SK-N-SH (cell line): ENCODE measurements at regions not wholly inside any gene's neighbourhood (a gene's known extent, or its start where the extent isn't known, plus 50 kb on each side); places are given as distances from the start of the nearest gene placed in this dataset.

ENCODE experiments used
- CTCF ChIA-PET: fragments of 300-600, 350-600 bp; formaldehyde crosslinking; extraction: SDS; loops from one replicate; lab custom pipeline; 2021; lab: Yijun Ruan, JAX
- POLR2A ChIA-PET: fragments of 350-600 bp; sonication (Branson Sonifier 250); formaldehyde crosslinking; extraction: SDS; loops from one replicate; lab custom pipeline; 2020; ENCODE audit warnings: antibody characterized with exemption, inconsistent platforms; lab: Yijun Ruan, JAX
- DNase-seq: peaks from one replicate; pipeline ENCODE4 v3.0.0; 2012
- H2AFZ ChIP-seq: fragments of 200-600 bp; sonication (generic); 2 replicates; pipeline ENCODE4 v1.8.1; 2016; ENCODE audit warnings: antibody characterized with exemption, mild to moderate bottlenecking, low read depth
- H3F3A ChIP-seq: fragments of 200-600 bp; sonication (generic); replicated peaks from 2 replicates; pipeline ENCODE3; 2016; ENCODE audit warnings: antibody characterized with exemption, mild to moderate bottlenecking; ENCODE audit not compliant: insufficient read depth
- H3K27ac ChIP-seq, 2 experiments: fragments of 200-500 bp in 1 of 2; fragments of 200-600 bp in 1 of 2; sonication (Bioruptor generic) in 1 of 2; sonication (generic), shearing (Covaris generic) in 1 of 2; 2 replicates each; pipeline versions ENCODE4 v1.5.1 to v1.6.1; 2014 to 2016; ENCODE audit warnings: low read depth in 2 of 2, inconsistent platforms in 1 of 2, low read length in 1 of 2, mild to moderate bottlenecking in 1 of 2, mixed read lengths in 1 of 2
- H3K27me3 ChIP-seq: fragments of 200-600 bp; sonication (generic), shearing (Covaris generic); 2 replicates; pipeline ENCODE4 v1.6.1; 2016; ENCODE audit warnings: mixed run types; ENCODE audit not compliant: insufficient read depth
- H3K36me3 ChIP-seq, 2 experiments: fragments of 200-500 bp in 1 of 2; fragments of 200-600 bp in 1 of 2; sonication (Bioruptor generic) in 1 of 2; sonication (generic) in 1 of 2; replicated peaks in 1 of 2; 2 replicates each; pipeline versions ENCODE3 to v1.5.1; 2014 to 2016; ENCODE audit warnings: low read length in 1 of 2, mild to moderate bottlenecking in 1 of 2; ENCODE audit not compliant: insufficient read depth in 2 of 2, control insufficient read depth in 1 of 2
- H3K4me1 ChIP-seq, 2 experiments: fragments of 200-500 bp in 1 of 2; fragments of 200-600 bp in 1 of 2; sonication (Bioruptor generic) in 1 of 2; sonication (generic), shearing (Covaris generic) in 1 of 2; 2 replicates each; pipeline versions ENCODE4 v1.5.1 to v1.6.1; 2014 to 2016; ENCODE audit warnings: low read depth in 1 of 2, low read length in 1 of 2, mixed run types in 1 of 2; ENCODE audit not compliant: insufficient read depth in 2 of 2, control insufficient read depth in 1 of 2
- H3K4me2 ChIP-seq: fragments of 200-600 bp; sonication (generic), shearing (Covaris generic); 2 replicates; pipeline ENCODE4 v1.6.1; 2017; ENCODE audit warnings: mixed run types
- H3K4me3 ChIP-seq, 2 experiments: fragments of 200-500 bp in 1 of 2; fragments of 200-600 bp in 1 of 2; sonication (Bioruptor generic) in 1 of 2; sonication (generic), shearing (Covaris generic) in 1 of 2; 2 replicates each; pipeline versions ENCODE4 v1.5.1 to v1.8.1; 2014 to 2016; ENCODE audit warnings: low read depth in 2 of 2, inconsistent platforms in 1 of 2, low read length in 1 of 2, mild to moderate bottlenecking in 1 of 2, mixed read lengths in 1 of 2, moderate library complexity in 1 of 2
- H3K79me2 ChIP-seq: fragments of 200-600 bp; sonication (generic); 2 replicates; pipeline ENCODE4 v1.8.1; 2017; ENCODE audit warnings: mild to moderate bottlenecking; ENCODE audit not compliant: insufficient read depth
- H3K9ac ChIP-seq: fragments of 200-600 bp; sonication (generic); 2 replicates; pipeline ENCODE4 v1.6.1; 2017; ENCODE audit warnings: mixed run types
- H3K9me2 ChIP-seq: fragments of 200-600 bp; sonication (generic); 2 replicates; pipeline ENCODE4 v1.6.1; 2017; ENCODE audit warnings: mixed run types
- H3K9me3 ChIP-seq: fragments of 200-600 bp; sonication (generic); 2 replicates; pipeline ENCODE4 v1.6.1; 2017; ENCODE audit warnings: mixed run types, mild to moderate bottlenecking, moderate library complexity
- H4K20me1 ChIP-seq: fragments of 200-600 bp; sonication (generic); 2 replicates; pipeline ENCODE4 v1.6.1; 2017; ENCODE audit warnings: mild to moderate bottlenecking, mixed run types; ENCODE audit not compliant: insufficient read depth
- CHD2 ChIP-seq: fragments of 150-350 bp; IDR thresholded peaks from 2 replicates; pipeline ENCODE4 v1.6.1; 2018; ENCODE audit warnings: low read length; ENCODE audit not compliant: partially characterized antibody
- CTCF ChIP-seq: fragments of 200-600 bp; sonication (generic); IDR thresholded peaks from 2 replicates; pipeline ENCODE4 v1.6.1; 2017; ENCODE audit warnings: antibody characterized with exemption, mild to moderate bottlenecking, moderate library complexity
- EZH2phosphoT487 ChIP-seq: fragments of 200-600 bp; sonication (generic); IDR thresholded peaks from 2 replicates; pipeline ENCODE4 v1.6.1; 2017; ENCODE audit warnings: low read depth, mixed run types, mild to moderate bottlenecking, antibody characterized with exemption, moderate library complexity, borderline replicate concordance
- FOSL2 ChIP-seq: IDR thresholded peaks from 2 replicates; pipeline ENCODE4 v1.4.0; 2012; ENCODE audit warnings: low read depth, mild to moderate bottlenecking, moderate library complexity, borderline replicate concordance
- FOXM1 ChIP-seq: IDR thresholded peaks from 2 replicates; pipeline ENCODE4 v1.4.0; 2012; ENCODE audit warnings: low read depth, mild to moderate bottlenecking
- GABPA ChIP-seq: IDR thresholded peaks from 2 replicates; pipeline ENCODE4 v1.4.0; 2012; ENCODE audit warnings: low read depth, mild to moderate bottlenecking
- GATA2 ChIP-seq: sonication (generic); formaldehyde crosslinking; IDR thresholded peaks from 2 replicates; pipeline ENCODE4 v1.5.0; 2020; ENCODE audit warnings: mild to moderate bottlenecking, missing genetic modification reagents
- JUND ChIP-seq: IDR thresholded peaks from 2 replicates; pipeline ENCODE4 v1.4.0; 2012
- MAX ChIP-seq: IDR thresholded peaks from 2 replicates; pipeline ENCODE4 v1.4.0; 2012; ENCODE audit warnings: low read depth
- MEF2A ChIP-seq: IDR thresholded peaks from 2 replicates; pipeline ENCODE4 v1.4.0; 2012; ENCODE audit warnings: low read depth, borderline replicate concordance
- NFIC ChIP-seq: IDR thresholded peaks from 2 replicates; pipeline ENCODE4 v1.4.0; 2012; ENCODE audit warnings: borderline replicate concordance
- NRF1 ChIP-seq: IDR thresholded peaks from 2 replicates; pipeline ENCODE4 v1.6.1; 2012; ENCODE audit warnings: low read depth, mild to moderate bottlenecking, low read length
- POLR2AphosphoS5 ChIP-seq: IDR thresholded peaks from 2 replicates; pipeline ENCODE4 v1.6.1; 2012; ENCODE audit warnings: low read depth, low read length
- RAD21 ChIP-seq: IDR thresholded peaks from 2 replicates; pipeline ENCODE4 v1.6.1; 2012; ENCODE audit warnings: mild to moderate bottlenecking, low read length
- RCOR1 ChIP-seq: fragments of 150-350 bp; IDR thresholded peaks from 2 replicates; pipeline ENCODE4 v1.6.1; 2017; ENCODE audit warnings: antibody characterized with exemption, low read length
- RFX5 ChIP-seq: IDR thresholded peaks from 2 replicates; pipeline ENCODE4 v1.6.1; 2012; ENCODE audit warnings: mild to moderate bottlenecking, improper control_type of control experiment, low read length
- RXRA ChIP-seq: IDR thresholded peaks from 2 replicates; pipeline ENCODE4 v1.4.0; 2012; ENCODE audit warnings: low read depth, mild to moderate bottlenecking, borderline replicate concordance
- SIN3A ChIP-seq: IDR thresholded peaks from 2 replicates; pipeline ENCODE4 v1.6.1; 2012; ENCODE audit warnings: low read depth, mild to moderate bottlenecking, low read length, moderate library complexity, borderline replicate concordance
- SMC3 ChIP-seq: IDR thresholded peaks from 2 replicates; pipeline ENCODE4 v1.6.1; 2012; ENCODE audit warnings: low read depth, low read length, improper control_type of control experiment
- TAF1 ChIP-seq: IDR thresholded peaks from 2 replicates; pipeline ENCODE4 v1.6.1; 2012; ENCODE audit warnings: low read depth, mild to moderate bottlenecking, low read length, moderate library complexity, borderline replicate concordance
- TCF12 ChIP-seq: IDR thresholded peaks from 2 replicates; pipeline ENCODE4 v1.4.0; 2012
- TEAD4 ChIP-seq: IDR thresholded peaks from 2 replicates; pipeline ENCODE4 v1.4.0; 2012; ENCODE audit warnings: mild to moderate bottlenecking, borderline replicate concordance; ENCODE audit not compliant: insufficient read depth
- YY1 ChIP-seq: IDR thresholded peaks from 2 replicates; pipeline ENCODE4 v1.4.0; 2012; ENCODE audit warnings: low read depth, mild to moderate bottlenecking
- ZBTB33 ChIP-seq: IDR thresholded peaks from 2 replicates; pipeline ENCODE4 v1.4.0; 2012; ENCODE audit warnings: low read depth, borderline replicate concordance
- WGBS: methylation state at CpG from one replicate; pipeline ENCODE4 v1.1.6; 2017; ENCODE audit warnings: low lambda C conversion rate; 5-methylcytosine and 5-hydroxymethylcytosine counted together

GRCh38 chr15:77771616-77772015, 138.9 kb upstream of the LINGO1 start:
- Histone ChIP-seq H3K36me3 (no peaks in the 10 kb centered on the region), H3K4me3 (no peak overlapping the region), H3K27me3 (peaks cover 9% of the 10 kb centered on the region), H3K79me2 (no peaks in the 10 kb centered on the region), H3K27ac (no peak overlapping the region), H3K9me3 (no peaks in the 10 kb centered on the region), H2AFZ (no peak overlapping the region), H3K9me2 (no peaks in the 10 kb centered on the region), H4K20me1 (no peaks in the 10 kb centered on the region), H3K9ac (no peak overlapping the region), H3F3A (no peaks in the 10 kb centered on the region), H3K4me2 (no peak overlapping the region), H3K4me1 (no peaks in the 10 kb centered on the region)
- DNase-seq: no peak
- 25% methylated on average over 4 of the region's 7 CpGs for whole genome bisulfite sequencing
- ChIA-PET CTCF (no interaction called here), POLR2A (no interaction called here)
- no peak for TF ChIP-seq FOXM1
- TF ChIP-seq CTCF: no peak
- no peak for TF ChIP-seq FOSL2
- TF ChIP-seq MEF2A: no peak
- TF ChIP-seq GABPA: no peak
- no peak for TF ChIP-seq NRF1
- TF ChIP-seq YY1: no peak
- TF ChIP-seq JUND: no peak
- TF ChIP-seq CHD2: no peak
- no peak for TF ChIP-seq RAD21
- no peak for TF ChIP-seq MAX
- TF ChIP-seq SMC3: no peak
- TF ChIP-seq SIN3A: no peak
- TF ChIP-seq EZH2phosphoT487: no peak
- TF ChIP-seq RCOR1: no peak

- Histone ChIP-seq H3K27me3 (peaks cover 9% of the 10 kb centered on the region), H3K4me2 (no peak overlapping the region), H3F3A (no peaks in the 10 kb centered on the region), H4K20me1 (no peaks in the 10 kb centered on the region), H3K9me2 (no peaks in the 10 kb centered on the region), H3K4me1 (no peaks in the 10 kb centered on the region), H3K9me3 (no peaks in the 10 kb centered on the region), H3K79me2 (no peaks in the 10 kb centered on the region), H3K4me3 (no peak overlapping the region), H3K36me3 (no peaks in the 10 kb centered on the region), H3K9ac (no peak overlapping the region), H3K27ac (no peak overlapping the region), H2AFZ (no peak overlapping the region)
- DNase-seq: no peak
- WGBS: 40% methylated on average over 4 of the region's 7 CpGs
- CTCF ChIA-PET: interaction anchor here (1.3 kb wide), 1 partner anchor 27 kb away, joined by 4 read pairs; no protein-coding TSS in a partner anchor
- POLR2A ChIA-PET: no interaction called here
- TF ChIP-seq RXRA (no peak), TAF1 (no peak), NFIC (no peak), CTCF (no peak), RFX5 (no peak), FOSL2 (no peak), GATA2 (CRISPR knock-in tag) (no peak), FOXM1 (no peak), TEAD4 (no peak), POLR2AphosphoS5 (no peak), TCF12 (no peak), ZBTB33 (no peak), RCOR1 (no peak), SIN3A (no peak)
Measured at GRCh38 chr15:77769700-77770099, 137.0 kb upstream of the LINGO1 start.
